Mucosa of descending colon (tissue), 3 donors: ENCODE measurements at regions not wholly inside any gene's neighbourhood (a gene's known extent, or its start where the extent isn't known, plus 50 kb on each side); places are given as distances from the start of the nearest gene placed in this dataset.
A peak's percentile ranks its signal among the peaks of the same experiment; 100 is the strongest.
"Not testable (repeated sequence)": the region's sequence is repeated elsewhere in the genome, so short reads cannot be mapped to it uniquely, and the experiment has no call there.

ENCODE experiments used
- ATAC-seq: fragments of 200-7000 bp; cut with Tn5 transposase; one replicate; pipeline ENCODE4 v1.9.1; 2020; ENCODE audit warnings: mild to moderate bottlenecking, moderate library complexity
- DNase-seq, 3 donors: peaks; one replicate each; pipeline ENCODE4 v3.0.0-alpha.2; 2020
- H3K36me3 ChIP-seq: fragments of 200-600 bp; one replicate; pipeline ENCODE4 v1.8.0; 2021; ENCODE audit warnings: low read depth, mild to moderate bottlenecking
- H3K4me1 ChIP-seq: fragments of 200-600 bp; one replicate; pipeline ENCODE4 v1.8.0; 2021; ENCODE audit warnings: low read depth, mild to moderate bottlenecking
- H3K4me3 ChIP-seq: fragments of 200-600 bp; one replicate; pipeline ENCODE4 v1.8.0; 2021; ENCODE audit warnings: mild to moderate bottlenecking
- H3K9me3 ChIP-seq: fragments of 200-600 bp; one replicate; pipeline ENCODE4 v1.8.0; 2021; ENCODE audit warnings: mild to moderate bottlenecking
- intact Hi-C, 2 donors: fragments of 100-400 bp; cut with DNase I in 1 of 2; cut with micrococcal nuclease in 1 of 2; formaldehyde crosslinking; loops; one replicate each; pipeline versions ENCODE4 v1.11.0 to v1.11.1; 2022; cut with DNase I, micrococcal nuclease
- TF ChIP-seq, protein P1 (sequence below): fragments of 200-600 bp; IDR thresholded peaks from one replicate; pipeline ENCODE4 v1.8.0; 2022; ENCODE audit warnings: antibody characterized with exemption, mild to moderate bottlenecking
- donor health status: DM: no; HTN: no; CAD: no; lungs with moderate emphysema.
- donor health status: DM: no; HTN: no; CAD: no.
- donor health status: DM: no; HTN: yes; CAD: no.

DNA sequence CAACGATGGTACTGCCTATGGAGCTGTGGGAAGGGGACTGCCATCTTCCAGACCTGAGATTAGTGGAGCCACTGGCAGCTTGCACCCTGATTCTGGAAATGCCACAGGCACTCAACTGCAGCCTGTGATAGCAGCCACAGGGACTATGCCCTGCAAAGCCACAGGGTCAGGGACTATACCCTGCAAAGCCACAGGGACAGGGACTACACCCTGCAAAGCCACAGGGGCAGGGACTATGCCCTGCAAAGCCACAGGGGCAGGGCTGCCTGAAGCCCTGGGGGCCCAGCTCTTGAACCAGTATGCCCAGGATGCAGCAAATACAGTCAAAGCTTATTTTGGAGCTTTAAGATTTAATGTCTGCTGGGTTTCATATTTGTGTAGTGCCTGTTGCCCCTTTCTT is 346.6 kb downstream of the C6orf118 start:
- Histone ChIP-seq H3K4me3 (no peak overlapping the region), H3K36me3 (no peaks in the 10 kb centered on the region), H3K9me3 (peaks cover 40% of the 10 kb centered on the region), H3K4me1 (no peaks in the 10 kb centered on the region)
- ATAC-seq (no peak), DNase-seq (no peak)
- intact Hi-C loops = no loop called here
- TF ChIP-seq, protein P1, sequence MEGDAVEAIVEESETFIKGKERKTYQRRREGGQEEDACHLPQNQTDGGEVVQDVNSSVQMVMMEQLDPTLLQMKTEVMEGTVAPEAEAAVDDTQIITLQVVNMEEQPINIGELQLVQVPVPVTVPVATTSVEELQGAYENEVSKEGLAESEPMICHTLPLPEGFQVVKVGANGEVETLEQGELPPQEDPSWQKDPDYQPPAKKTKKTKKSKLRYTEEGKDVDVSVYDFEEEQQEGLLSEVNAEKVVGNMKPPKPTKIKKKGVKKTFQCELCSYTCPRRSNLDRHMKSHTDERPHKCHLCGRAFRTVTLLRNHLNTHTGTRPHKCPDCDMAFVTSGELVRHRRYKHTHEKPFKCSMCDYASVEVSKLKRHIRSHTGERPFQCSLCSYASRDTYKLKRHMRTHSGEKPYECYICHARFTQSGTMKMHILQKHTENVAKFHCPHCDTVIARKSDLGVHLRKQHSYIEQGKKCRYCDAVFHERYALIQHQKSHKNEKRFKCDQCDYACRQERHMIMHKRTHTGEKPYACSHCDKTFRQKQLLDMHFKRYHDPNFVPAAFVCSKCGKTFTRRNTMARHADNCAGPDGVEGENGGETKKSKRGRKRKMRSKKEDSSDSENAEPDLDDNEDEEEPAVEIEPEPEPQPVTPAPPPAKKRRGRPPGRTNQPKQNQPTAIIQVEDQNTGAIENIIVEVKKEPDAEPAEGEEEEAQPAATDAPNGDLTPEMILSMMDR = no peak

DNA sequence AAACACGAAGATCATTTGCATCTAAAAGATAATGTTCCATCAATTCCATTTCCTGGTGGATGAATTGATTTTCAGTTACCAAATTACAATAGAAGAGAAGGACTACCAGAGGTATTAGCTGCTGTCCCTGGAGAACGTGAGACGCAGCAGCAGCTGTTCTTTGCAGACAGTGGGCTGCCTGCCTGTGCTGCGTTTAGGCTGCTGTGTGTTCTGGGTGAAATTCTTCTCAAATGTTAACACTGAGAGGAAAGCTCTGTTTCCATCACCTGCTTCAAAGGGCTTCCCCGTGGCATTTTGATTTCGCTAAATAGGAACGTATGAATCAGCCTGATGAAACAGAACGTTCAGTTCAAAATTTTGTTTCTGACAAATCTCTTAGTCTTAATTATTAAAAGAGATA is 362.2 kb downstream of the C6orf118 start:
- intact Hi-C loops = no loop called here
- no peak for ATAC-seq

DNA sequence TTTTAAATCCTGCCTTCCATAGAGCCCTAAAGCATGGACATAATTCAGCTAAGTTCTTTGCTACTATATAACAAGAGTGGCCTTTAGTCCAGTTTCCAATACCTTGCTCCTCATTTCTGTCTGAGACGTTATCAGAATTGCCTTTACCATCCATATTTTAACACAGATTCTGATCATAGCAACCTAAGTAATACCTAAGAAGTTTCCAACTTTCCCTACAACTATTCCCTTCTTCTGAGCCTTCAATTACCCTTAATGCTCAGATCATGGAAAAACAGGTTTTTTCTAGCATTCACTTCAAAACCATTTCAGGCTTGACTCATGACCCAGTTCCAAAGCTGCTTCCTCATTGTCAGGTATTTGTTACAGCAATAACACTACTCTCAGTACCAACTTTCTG is 367.1 kb downstream of the C6orf118 start:
- H3K36me3 ChIP-seq = no peaks in the 10 kb centered on the region
- ATAC-seq (no peak), DNase-seq (no peak)
- TF ChIP-seq, protein P1 = no peak
- peaks cover 8% of the 10 kb centered on the region for H3K9me3 ChIP-seq
- no peaks in the 10 kb centered on the region for H3K4me1 ChIP-seq
- no peak overlapping the region for H3K4me3 ChIP-seq
- intact Hi-C loops = no loop called here

More for the DNA sequence above, 362.2 kb downstream of the C6orf118 start:
- peaks cover 10% of the 10 kb centered on the region for H3K9me3 ChIP-seq
- DNase-seq = no peak
- H3K36me3 ChIP-seq = no peaks in the 10 kb centered on the region
- TF ChIP-seq, protein P1 = no peak
- no peak overlapping the region for H3K4me3 ChIP-seq
- H3K4me1 ChIP-seq = no peaks in the 10 kb centered on the region

DNA sequence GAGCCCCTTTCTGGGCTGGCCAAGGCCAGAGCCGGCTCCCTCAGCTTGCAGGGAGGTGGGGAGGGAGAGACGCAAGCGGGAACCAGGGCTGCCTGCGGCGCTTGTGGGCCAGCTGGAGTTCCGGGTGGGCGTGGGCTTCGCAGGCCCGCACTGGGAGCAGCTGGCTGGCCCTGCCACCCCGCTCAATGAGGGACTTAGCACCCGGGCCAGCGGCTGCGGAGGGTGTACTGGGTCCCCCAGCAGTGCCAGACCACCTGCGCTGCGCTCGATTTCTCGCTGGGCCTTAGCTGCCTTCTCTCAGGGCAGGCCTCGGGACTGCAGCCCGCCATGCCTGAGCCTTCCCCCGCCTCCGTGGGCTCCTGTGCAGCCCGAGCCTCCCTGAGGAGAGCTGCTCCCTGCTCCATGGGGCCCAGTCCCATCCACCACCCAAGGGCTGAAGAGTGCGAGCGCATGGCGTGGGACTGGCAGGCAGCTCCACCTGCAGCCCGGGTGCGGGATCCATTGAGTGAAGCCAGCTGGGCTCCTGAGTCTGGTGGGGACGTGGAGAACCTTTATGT is 376.1 kb downstream of the C6orf118 start:
- intact Hi-C loops, H3K36me3 ChIP-seq, H3K4me1 ChIP-seq, H3K9me3 ChIP-seq, ATAC-seq, H3K4me3 ChIP-seq: not testable (repeated sequence)
- DNase-seq = peak in 1 of 3 donors; percentile 46

DNA sequence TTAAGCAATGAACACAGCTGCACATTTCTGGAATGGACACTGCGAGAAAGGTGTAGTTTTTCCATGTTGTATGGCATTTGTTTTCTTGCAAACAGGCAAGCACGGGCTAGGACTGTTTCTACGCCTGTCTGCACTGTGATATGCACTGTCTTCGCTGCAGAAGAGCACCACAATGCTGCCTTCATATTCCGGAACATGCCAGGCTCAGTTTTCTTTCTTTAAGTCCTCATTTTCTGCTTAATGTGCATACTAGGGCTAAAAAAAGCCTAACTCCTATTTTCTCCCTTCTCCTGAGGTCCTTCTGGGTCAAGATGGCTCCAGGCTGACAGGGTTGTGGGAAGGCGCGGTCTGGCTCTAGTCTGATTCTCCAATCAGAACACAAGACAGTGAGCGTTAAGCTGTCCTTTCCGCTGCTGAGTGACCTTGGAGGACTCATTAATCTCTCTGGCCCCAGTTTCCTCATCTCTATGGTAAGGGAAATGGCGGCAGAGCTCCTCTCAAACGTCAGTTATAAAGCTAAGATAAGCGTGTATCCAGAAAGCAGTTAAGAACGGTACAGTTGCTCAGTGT is 379.9 kb downstream of the C6orf118 start:
- intact Hi-C loops = loop anchor here in 1 of 2 donors (5.0 kb wide), 1 partner anchor 1502 kb away; no protein-coding TSS in a partner anchor
- Histone ChIP-seq H3K4me1 (no peaks in the 10 kb centered on the region), H3K9me3 (peaks cover 5% of the 10 kb centered on the region), H3K36me3 (no peaks in the 10 kb centered on the region), H3K4me3 (no peak overlapping the region)
- ATAC-seq = no peak
- TF ChIP-seq, protein P1 = no peak
- no peak for DNase-seq

DNA sequence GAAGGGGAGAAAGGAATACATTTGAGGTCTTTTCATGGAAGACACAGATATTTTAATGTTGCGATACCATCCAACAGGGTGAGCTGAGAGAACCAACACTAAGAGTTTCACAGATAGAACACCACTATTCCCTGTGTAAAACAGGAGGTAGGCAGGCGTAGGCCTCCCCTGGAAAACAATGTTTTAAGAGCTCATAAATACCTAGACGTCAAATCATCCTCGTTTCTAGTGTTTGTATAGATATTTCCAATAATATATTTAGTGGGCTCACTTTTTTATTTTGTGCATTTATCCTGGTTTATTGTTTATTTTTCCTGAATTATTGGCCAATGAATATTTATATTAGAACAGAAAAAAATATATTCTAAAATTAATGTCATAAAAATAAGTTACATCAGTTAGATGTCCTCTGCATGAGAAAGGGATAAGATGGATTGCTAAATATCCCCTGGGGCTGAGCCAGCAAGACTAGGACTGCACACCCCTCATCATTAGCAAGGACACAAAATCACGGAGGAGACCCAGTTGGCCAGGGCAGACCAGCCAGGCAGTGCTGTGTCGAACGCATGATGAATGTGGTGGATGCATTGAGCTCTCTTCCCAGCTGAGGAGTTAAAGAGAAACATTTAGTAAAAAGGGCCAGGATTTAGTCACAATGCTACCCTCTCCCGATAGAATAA is 380.5 kb downstream of the C6orf118 start:
- DNase-seq (no peak), ATAC-seq (no peak)
- Histone ChIP-seq H3K4me3 (no peak overlapping the region), H3K36me3 (no peaks in the 10 kb centered on the region), H3K9me3 (peaks cover 5% of the 10 kb centered on the region), H3K4me1 (no peaks in the 10 kb centered on the region)
- TF ChIP-seq, protein P1 = no peak
- intact Hi-C loops = loop anchor here in 1 of 2 donors (5.0 kb wide), 1 partner anchor 1502 kb away; no protein-coding TSS in a partner anchor
